ENCODE measurements at regions not wholly inside any gene's neighbourhood (a gene's known extent, or its start where the extent isn't known, plus 50 kb on each side); places are given as distances from the start of the nearest gene placed in this dataset.
"Not testable (repeated sequence)": the region's sequence is repeated elsewhere in the genome, so short reads cannot be mapped to it uniquely, and the experiment has no call there.

- no peak for DNase-seq
These were observed 90.0 kb upstream of the NIPBL start for GRCh38 chr5:36786448-36787012.

GRCh38 chr5:36787365-36788093 lies 89.0 kb upstream of the NIPBL start:
- DNase-seq: no peak

GRCh38 chr5:36790847-36791246 lies 85.7 kb upstream of the NIPBL start:
- DNase-seq: no peak

GRCh38 chr5:36792560-36793180 lies 83.9 kb upstream of the NIPBL start:
- no peak for DNase-seq

GRCh38 chr5:36795366-36795765 lies 81.2 kb upstream of the NIPBL start:
- DNase-seq: no peak

- no peak for DNase-seq
These were observed 80.4 kb upstream of the NIPBL start for GRCh38 chr5:36796155-36796554.

GRCh38 chr5:36801523-36801922 lies 75.0 kb upstream of the NIPBL start:
- DNase-seq: no peak

- no peak for DNase-seq
These were observed 74.4 kb upstream of the NIPBL start for GRCh38 chr5:36802187-36802586.

GRCh38 chr5:36813249-36813648 lies 63.3 kb upstream of the NIPBL start:
- not testable (repeated sequence) for DNase-seq

GRCh38 chr5:36815871-36816270 lies 60.7 kb upstream of the NIPBL start:
- DNase-seq: no peak

- no peak for DNase-seq
These were observed 55.7 kb upstream of the NIPBL start for GRCh38 chr5:36820900-36821299.

- DNase-seq: no peak
These were observed 49.9 kb upstream of the NIPBL start for GRCh38 chr5:36826694-36827093.
